Psoas muscle (tissue), 7 donors: ENCODE measurements at regions not wholly inside any gene's neighbourhood (a gene's known extent, or its start where the extent isn't known, plus 50 kb on each side); places are given as distances from the start of the nearest gene placed in this dataset.
A peak's percentile ranks its signal among the peaks of the same experiment; 100 is the strongest.

Experiments
- ATAC-seq, 4 donors: fragments of 200-7000 bp; cut with Tn5 transposase; one replicate each; pipeline ENCODE4 v1.9.1; 2020; ENCODE audit warnings: moderate library complexity in 3 of 4, mild to moderate bottlenecking in 2 of 4
- DNase-seq, 2 donors: peaks; one replicate each; pipeline ENCODE4 v3.0.0-alpha.2; 2020
- H3K27ac ChIP-seq: fragments of 200-600 bp; one replicate; pipeline ENCODE4 v1.8.0; 2022
- H3K27me3 ChIP-seq, 3 donors: fragments of 200-600 bp in 1 of 3; one replicate each; pipeline versions ENCODE4 v1.6.1 to v1.8.0; 2013 to 2022; ENCODE audit warnings: low read length in 2 of 3, mild to moderate bottlenecking in 2 of 3, moderate library complexity in 1 of 3; ENCODE audit not compliant: insufficient read depth in 3 of 3
- H3K36me3 ChIP-seq, 2 donors: fragments of 200-600 bp in 1 of 2; one replicate each; pipeline versions ENCODE4 v1.6.1 to v1.8.0; 2013 to 2022; ENCODE audit warnings: low read depth in 1 of 2, mild to moderate bottlenecking in 1 of 2, moderate library complexity in 1 of 2; ENCODE audit not compliant: insufficient read depth in 1 of 2
- H3K4me1 ChIP-seq: fragments of 200-600 bp; one replicate; pipeline ENCODE4 v1.8.0; 2022
- H3K4me3 ChIP-seq: fragments of 200-600 bp; one replicate; pipeline ENCODE4 v1.8.0; 2022; ENCODE audit warnings: mild to moderate bottlenecking
- H3K9me3 ChIP-seq: fragments of 200-600 bp; one replicate; pipeline ENCODE4 v1.8.0; 2022
- CTCF ChIP-seq: fragments of 200-600 bp; IDR thresholded peaks from one replicate; pipeline ENCODE4 v1.8.0; 2022; ENCODE audit warnings: antibody characterized with exemption
- WGBS, 3 donors: extraction: QIAGEN DNeasy Blood & Tissue Kit; methylation state at CpG; one replicate each; pipeline versions ENCODE4 v1.1.6 to v1.1.7; 2013; 5-methylcytosine and 5-hydroxymethylcytosine counted together
- intact Hi-C, 2 donors: fragments of 100-400 bp; cut with DNase I; formaldehyde crosslinking; loops; one replicate each; pipeline versions ENCODE4 v1.11.0 to v1.14.2; 2022
- donor health status: healthy with polysubstance abuse.
- donor health status: DM: no; HTN: no; CAD: no; lungs with moderate emphysema.
- donor health status: Bipolar disorder and iron deficiency.
- donor health status: healthy.
- donor health status: DM: yes; HTN: yes; CAD: no.
- donor health status: DM: no; HTN: no; CAD: no.
- donor health status: DM: yes; HTN: yes; CAD: no.

DNA sequence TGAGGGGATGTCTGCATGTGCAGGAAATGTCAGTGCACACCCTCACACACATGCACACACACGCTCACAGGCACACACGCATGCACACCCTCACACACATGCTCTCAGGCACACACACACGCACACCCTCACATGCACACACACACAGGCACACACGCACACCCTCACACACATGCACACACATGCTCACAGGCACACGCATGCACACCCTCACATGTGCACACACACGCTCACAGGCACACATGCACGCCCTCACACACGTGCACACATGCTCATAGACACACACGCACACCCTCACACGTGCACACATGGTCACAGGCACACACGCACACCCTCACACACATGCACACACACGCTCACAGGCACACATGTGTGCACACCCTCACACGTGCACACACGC is 77.6 kb upstream of the ZNF469 start:
- WGBS, 3 donors: 80 to 91% (median 89%) methylated on average over 14 of the region's 14 CpGs
- H3K4me3 ChIP-seq: no peak overlapping the region
- DNase-seq: peak in 1 of 2 donors; percentile 24
- peaks cover 4% of the 10 kb centered on the region for H3K9me3 ChIP-seq
- ATAC-seq: no peak
- TF ChIP-seq CTCF: no peak
- peaks cover 12% of the 10 kb centered on the region for H3K4me1 ChIP-seq
- no peaks in the 10 kb centered on the region for H3K36me3 ChIP-seq
- H3K27ac ChIP-seq: no peak overlapping the region
- H3K27me3 ChIP-seq: peaks cover 0 to 6% (median 3%) of the 10 kb centered on the region in 3 donors
- intact Hi-C loops: loop anchor here in 1 of 2 donors (5.0 kb wide), 2 partner anchors 38 to 108 kb away; no protein-coding TSS in a partner anchor

DNA sequence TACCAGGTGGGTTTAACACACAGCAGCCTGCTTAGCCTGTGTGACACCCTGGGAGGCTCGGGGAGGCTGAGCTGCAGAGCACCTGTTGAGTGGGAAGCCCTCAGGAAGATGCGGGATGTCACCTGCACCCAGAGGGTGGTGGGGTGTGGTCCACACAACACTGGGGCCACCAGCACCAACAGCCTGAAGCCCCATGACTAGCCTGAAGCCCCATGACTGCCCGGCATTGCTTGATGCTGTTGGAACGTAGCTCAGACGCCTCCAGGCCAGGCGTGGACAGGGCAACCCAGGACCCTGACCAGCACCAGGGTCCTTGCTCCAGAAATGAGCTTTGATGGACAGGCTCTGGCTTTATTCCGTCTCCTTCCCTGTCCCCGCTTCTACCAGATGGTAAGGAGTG is 76.3 kb upstream of the ZNF469 start:
- peaks cover 4% of the 10 kb centered on the region for H3K9me3 ChIP-seq
- H3K27ac ChIP-seq: no peak overlapping the region
- H3K36me3 ChIP-seq: no peaks in the 10 kb centered on the region
- H3K27me3 ChIP-seq: peaks cover 0 to 6% (median 1%) of the 10 kb centered on the region in 3 donors
- ATAC-seq: no peak
- H3K4me3 ChIP-seq: no peak overlapping the region
- DNase-seq: peak in 1 of 2 donors; percentile 9
- 56 to 66% (median 66%) methylated on average over 8 of the region's 8 CpGs for WGBS, 3 donors
- intact Hi-C loops: loop anchor here in 1 of 2 donors (5.0 kb wide), 2 partner anchors 39 to 109 kb away; no protein-coding TSS in a partner anchor
- no peak for TF ChIP-seq CTCF
- peaks cover 12% of the 10 kb centered on the region for H3K4me1 ChIP-seq

GRCh38 chr16:88306860-88307545 is 75.8 kb upstream of the ZNF469 start:
- Histone ChIP-seq H3K4me1 (peaks cover 12% of the 10 kb centered on the region), H3K27me3 (peaks cover 0 to 6% (median 0%) of the 10 kb centered on the region in 3 donors), H3K9me3 (peaks cover 4% of the 10 kb centered on the region), H3K36me3 (no peaks in the 10 kb centered on the region), H3K27ac (peak overlapping the region; percentile 23), H3K4me3 (no peak overlapping the region)
- TF ChIP-seq CTCF: no peak
- 25 to 32% (median 30%) methylated on average over 6 of the region's 6 CpGs for WGBS, 3 donors
- peak; percentile 15 to 49 for DNase-seq
- intact Hi-C loops: loop anchor here in 1 of 2 donors (5.0 kb wide), 2 partner anchors 40 to 110 kb away; no protein-coding TSS in a partner anchor
- peak; percentile 88 to 98 (median 95) for ATAC-seq

DNA sequence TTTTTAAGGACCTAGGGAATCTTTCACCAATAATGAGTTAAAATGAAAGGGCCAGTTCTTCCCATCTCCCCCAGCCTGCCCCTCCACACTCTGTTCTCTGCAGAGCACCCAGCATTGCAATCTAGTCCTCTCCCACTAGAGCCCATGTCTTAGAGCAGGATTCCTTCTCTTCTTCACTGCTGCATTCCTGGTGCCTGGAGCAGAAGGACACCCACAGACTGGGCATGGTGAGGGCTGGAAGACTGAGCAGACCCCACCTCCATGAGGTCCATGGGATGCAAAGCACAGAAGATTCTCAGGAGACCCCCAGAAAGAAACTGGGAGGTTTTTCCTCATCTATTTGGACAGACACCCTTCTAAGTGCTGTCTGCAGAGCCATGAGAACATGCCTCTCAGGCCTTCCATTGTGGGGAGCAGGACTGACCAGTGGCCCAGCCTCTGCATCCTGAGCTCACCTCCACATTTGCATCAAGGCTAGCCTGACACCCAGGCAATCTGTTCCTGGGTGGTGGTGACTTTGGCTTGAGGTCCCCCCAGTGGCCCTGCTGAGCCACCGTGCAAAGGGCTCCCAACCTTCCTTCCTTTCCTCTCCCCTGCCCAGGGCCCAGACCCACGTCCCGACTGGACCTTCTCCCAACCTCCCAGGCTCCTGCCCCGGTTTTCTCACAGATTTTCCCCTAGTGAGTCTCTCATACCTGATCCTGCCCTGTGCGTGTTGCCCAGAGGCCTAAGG is 74.2 kb upstream of the ZNF469 start:
- peaks cover 0 to 2% (median 0%) of the 10 kb centered on the region in 3 donors for H3K27me3 ChIP-seq
- no peak for TF ChIP-seq CTCF
- no peak overlapping the region for H3K27ac ChIP-seq
- no peak overlapping the region for H3K4me3 ChIP-seq
- intact Hi-C loops: loop anchor here in 1 of 2 donors (5.0 kb wide), 2 partner anchors 41 to 111 kb away; no protein-coding TSS in a partner anchor
- H3K9me3 ChIP-seq: peaks cover 4% of the 10 kb centered on the region
- WGBS, 3 donors: 91 to 96% (median 95%) methylated on average over 5 of the region's 5 CpGs
- DNase-seq (peak in 1 of 2 donors; percentile 2), ATAC-seq (no peak)
- no peaks in the 10 kb centered on the region for H3K36me3 ChIP-seq
- H3K4me1 ChIP-seq: peaks cover 12% of the 10 kb centered on the region
